HUES6 (cell line): ENCODE measurements at regions not wholly inside any gene's neighbourhood (a gene's known extent, or its start where the extent isn't known, plus 50 kb on each side); places are given as distances from the start of the nearest gene placed in this dataset.

ENCODE experiments used
- H3K27ac ChIP-seq: 2 replicates; pipeline ENCODE4 v1.7.0; 2013; ENCODE audit warnings: low read depth, mild to moderate bottlenecking, low read length, inconsistent platforms
- H3K27me3 ChIP-seq: 2 replicates; pipeline ENCODE4 v1.6.1; 2013; ENCODE audit warnings: low read length; ENCODE audit not compliant: control insufficient read depth, insufficient read depth
- H3K36me3 ChIP-seq: 2 replicates; pipeline ENCODE4 v1.6.1; 2013; ENCODE audit warnings: low read length; ENCODE audit not compliant: control insufficient read depth, insufficient read depth
- H3K4me1 ChIP-seq: 2 replicates; pipeline ENCODE4 v1.6.1; 2013; ENCODE audit warnings: low read length; ENCODE audit not compliant: control insufficient read depth, insufficient read depth
- H3K4me3 ChIP-seq: 2 replicates; pipeline ENCODE4 v1.5.1; 2013; ENCODE audit warnings: low read depth, low read length
- H3K9ac ChIP-seq: one replicate; pipeline ENCODE4 v1.6.1; 2013; ENCODE audit warnings: mild to moderate bottlenecking, low read length
- H3K9me3 ChIP-seq: 2 replicates; pipeline ENCODE4 v1.6.1; 2013; ENCODE audit warnings: low read depth, low read length; ENCODE audit not compliant: control insufficient read depth, insufficient read depth

DNA sequence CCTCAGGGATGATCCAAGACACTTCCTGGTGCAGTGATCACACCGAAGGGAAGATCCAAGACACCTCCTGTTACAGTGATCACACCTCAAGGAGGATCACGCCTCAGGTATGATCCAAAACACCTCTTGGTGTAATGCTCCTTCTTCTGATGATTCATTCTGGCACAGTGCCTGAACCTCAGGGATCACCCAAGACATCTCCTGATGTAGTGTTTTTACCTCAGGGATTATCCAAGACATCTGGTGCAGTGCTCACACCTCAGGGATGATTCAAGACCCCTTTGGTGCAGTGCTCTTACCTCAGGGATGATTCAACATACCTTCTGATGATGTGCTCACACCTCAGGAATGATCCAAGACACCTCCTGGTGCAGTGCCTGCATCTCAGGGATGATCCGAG lies 124.4 kb downstream of the ASB1 start:
- Histone ChIP-seq H3K27me3 (no peaks in the 10 kb centered on the region), H3K4me3 (no peak overlapping the region), H3K27ac (no peak overlapping the region), H3K9me3 (peaks cover 26% of the 10 kb centered on the region; the same call in 1 of the 2 replicates), H3K4me1 (0 out of 2 replicates have a peak, but pooled peaks cover 4% of the 10 kb centered on the region), H3K36me3 (no peaks in the 10 kb centered on the region), H3K9ac (no peak overlapping the region)

GRCh38 chr2:238552226-238552625 lies 125.5 kb downstream of the ASB1 start:
- Histone ChIP-seq H3K27ac (no peak overlapping the region), H3K27me3 (no peaks in the 10 kb centered on the region), H3K36me3 (no peaks in the 10 kb centered on the region), H3K9me3 (peaks cover 17% of the 10 kb centered on the region; the same call in 1 of the 2 replicates), H3K9ac (no peak overlapping the region), H3K4me3 (no peak overlapping the region), H3K4me1 (0 out of 2 replicates have a peak, but pooled peaks cover 4% of the 10 kb centered on the region)

DNA sequence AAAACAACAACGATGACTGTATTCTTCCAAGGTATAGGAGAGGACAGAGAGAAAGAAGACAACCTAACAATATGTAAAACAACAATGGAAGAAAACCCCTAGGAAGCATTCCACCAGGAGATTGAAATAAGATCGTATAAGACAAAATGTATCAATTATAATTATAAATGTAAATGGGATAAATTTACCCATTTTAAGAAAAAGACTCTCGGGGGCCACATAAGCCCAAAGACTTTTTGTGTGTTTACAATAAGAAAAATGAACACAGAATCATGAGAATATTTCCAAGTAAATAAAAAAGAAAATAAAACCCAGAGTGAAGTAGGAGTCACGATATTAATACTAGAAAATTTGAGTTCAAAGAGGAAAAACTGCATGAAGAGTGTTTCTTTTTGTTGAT lies 126.4 kb downstream of the ASB1 start:
- H3K27me3 ChIP-seq = no peaks in the 10 kb centered on the region
- H3K9ac ChIP-seq = no peak overlapping the region
- 0 out of 2 replicates have a peak, but pooled peaks cover 4% of the 10 kb centered on the region for H3K4me1 ChIP-seq
- H3K4me3 ChIP-seq = no peak overlapping the region
- no peak overlapping the region for H3K27ac ChIP-seq
- no peaks in the 10 kb centered on the region for H3K36me3 ChIP-seq
- peaks cover 12% of the 10 kb centered on the region; the same call in 1 of the 2 replicates for H3K9me3 ChIP-seq

DNA sequence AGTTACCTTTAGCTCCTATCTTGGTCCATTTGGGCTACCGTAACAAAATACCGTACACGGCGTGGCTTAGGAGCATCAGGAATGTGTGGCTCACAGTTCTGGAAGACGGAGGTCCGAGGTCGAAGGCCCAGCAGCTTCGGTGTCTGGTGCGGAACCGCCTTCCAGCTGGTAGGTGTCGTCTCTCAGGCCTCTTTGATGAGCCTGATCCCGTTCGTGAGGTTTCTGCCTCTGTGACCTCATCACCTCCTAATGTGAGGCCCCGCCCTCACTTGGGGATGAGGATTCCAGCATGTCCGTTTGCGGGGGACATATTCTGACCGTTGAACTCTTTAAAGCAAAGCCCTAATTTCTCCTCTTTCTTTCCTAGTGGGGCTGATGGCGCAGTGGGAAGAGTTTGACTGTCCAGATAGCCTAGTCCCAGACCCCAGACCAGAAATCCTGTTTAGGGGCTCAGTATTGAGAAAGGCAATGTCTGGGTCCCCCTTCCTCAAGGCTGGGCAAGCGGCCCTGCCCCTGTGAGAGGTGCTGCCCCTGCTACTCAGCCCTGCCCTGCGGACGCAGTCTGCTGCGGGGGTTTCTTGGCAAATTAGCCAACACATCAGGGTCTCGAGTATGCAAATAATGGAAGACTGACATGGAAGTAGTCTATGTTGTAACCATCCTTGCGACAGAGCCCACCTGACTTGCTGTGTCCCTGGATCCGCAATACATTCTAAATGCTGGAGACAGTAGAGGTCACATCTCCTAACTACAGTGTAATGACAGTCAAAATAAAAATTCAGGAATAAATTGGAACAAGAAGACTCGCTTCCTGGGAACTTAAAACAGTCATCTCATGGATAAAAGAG lies 128.0 kb downstream of the ASB1 start:
- Histone ChIP-seq H3K36me3 (no peaks in the 10 kb centered on the region), H3K4me1 (0 out of 2 replicates have a peak, but pooled peaks cover 4% of the 10 kb centered on the region), H3K27me3 (no peaks in the 10 kb centered on the region), H3K9ac (no peak overlapping the region), H3K27ac (no peak overlapping the region), H3K9me3 (peaks cover 5% of the 10 kb centered on the region; the same call in 1 of the 2 replicates), H3K4me3 (no peak overlapping the region)

DNA sequence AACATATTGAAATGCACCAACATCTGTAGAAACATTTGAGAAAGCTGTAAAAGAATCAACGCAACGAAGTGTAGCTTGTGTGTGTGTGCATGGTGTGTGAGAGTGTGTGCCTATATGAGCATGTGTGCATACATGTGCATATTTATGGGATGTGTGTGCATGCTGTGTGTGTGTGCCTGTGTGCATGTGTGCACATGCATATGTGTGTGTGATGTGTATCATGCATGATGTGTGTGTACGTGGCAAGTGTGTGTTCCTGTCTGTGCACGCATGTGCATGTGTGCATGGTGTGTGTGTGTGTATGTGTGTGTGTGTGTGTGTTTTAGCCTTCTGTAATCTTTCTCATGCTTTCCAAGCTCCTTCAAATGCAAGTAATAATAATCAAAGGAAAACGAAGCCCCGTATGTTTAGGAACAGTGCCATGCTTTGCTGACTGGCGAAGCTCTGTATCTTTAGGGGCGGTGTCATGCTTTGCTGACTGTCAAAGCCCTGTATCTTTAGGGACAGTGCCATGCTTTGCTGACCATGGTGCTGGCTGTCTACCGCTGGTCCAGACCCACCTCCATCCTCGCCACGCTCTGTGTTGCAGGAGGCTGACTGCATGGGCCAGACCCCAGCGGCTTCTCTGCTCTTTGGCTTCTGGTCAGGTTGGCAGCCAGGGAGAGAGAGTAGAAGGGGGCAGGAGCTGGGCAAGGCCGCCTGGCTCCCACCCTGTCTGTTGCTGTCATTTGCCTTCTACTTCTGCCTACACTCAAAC lies 129.2 kb downstream of the ASB1 start:
- Histone ChIP-seq H3K27me3 (no peaks in the 10 kb centered on the region), H3K9ac (no peak overlapping the region), H3K36me3 (no peaks in the 10 kb centered on the region)

DNA sequence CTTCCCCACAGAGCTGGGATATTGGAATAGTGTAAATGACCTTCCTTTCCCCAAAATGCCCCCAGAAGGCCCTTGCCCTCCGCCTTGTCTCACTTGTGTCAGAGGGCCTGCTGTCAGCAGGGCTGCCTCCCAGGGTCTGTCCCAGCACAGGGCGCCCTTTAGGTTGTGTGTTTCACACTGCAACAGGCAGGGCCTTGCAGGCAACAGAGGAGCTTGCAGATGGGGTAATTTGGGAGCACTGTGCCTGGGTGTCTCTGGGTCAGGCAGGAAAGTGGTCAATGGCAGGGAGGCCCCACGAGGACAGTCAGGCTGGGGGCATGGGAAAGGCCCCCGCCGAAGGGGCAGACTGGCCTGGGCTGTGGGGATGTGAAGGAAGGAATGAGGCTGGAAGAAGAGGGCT lies 130.7 kb downstream of the ASB1 start:
- H3K9me3 ChIP-seq = no peaks in the 10 kb centered on the region

More for the DNA sequence above, 129.2 kb downstream of the ASB1 start:
- Histone ChIP-seq H3K9me3 (peaks cover 3% of the 10 kb centered on the region; the same call in 1 of the 2 replicates), H3K27ac (no peak overlapping the region), H3K4me1 (0 out of 2 replicates have a peak, but pooled peaks cover 4% of the 10 kb centered on the region), H3K4me3 (no peak overlapping the region)

GRCh38 chr2:238557936-238558335 lies 131.2 kb downstream of the ASB1 start:
- Histone ChIP-seq H3K4me3 (no peak overlapping the region), H3K27me3 (no peaks in the 10 kb centered on the region), H3K9me3 (no peaks in the 10 kb centered on the region)

More for the DNA sequence above, 130.7 kb downstream of the ASB1 start:
- no peak overlapping the region for H3K4me3 ChIP-seq
- H3K27ac ChIP-seq = no peak overlapping the region
- H3K36me3 ChIP-seq = no peaks in the 10 kb centered on the region
- no peak overlapping the region for H3K9ac ChIP-seq
- H3K27me3 ChIP-seq = no peaks in the 10 kb centered on the region
- 0 out of 2 replicates have a peak, but pooled peaks cover 4% of the 10 kb centered on the region for H3K4me1 ChIP-seq

DNA sequence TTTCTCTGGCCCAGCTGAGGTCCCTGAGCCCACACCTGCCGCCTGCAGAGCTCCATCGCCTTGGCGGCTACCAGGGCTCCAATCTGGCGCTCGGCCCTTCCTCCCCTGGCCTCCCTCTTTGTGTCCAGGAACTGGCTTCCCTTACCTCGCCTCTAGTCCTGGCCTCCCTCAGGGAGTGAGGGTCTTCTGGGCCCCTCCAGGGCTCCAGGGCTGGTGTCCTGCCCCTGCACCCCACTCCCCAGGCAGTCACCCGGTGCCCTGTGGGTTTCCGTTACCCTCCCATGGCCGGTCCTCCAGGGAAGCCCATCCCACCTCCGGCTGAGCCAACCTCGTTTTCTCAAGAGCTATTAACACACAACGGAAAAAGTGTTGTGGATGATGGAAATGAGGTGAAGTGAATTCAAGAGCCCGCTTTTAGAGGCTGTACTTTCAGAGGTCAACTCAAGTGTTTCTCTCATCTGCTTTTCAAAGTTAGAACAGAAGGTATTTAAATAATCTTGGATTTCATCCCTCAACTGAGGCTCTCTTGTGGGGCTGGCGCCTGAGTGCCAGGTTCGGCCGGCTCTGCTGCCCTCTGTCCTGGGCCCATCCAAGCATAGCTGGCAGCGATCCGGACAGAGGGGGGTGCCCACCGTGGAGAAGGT lies 131.9 kb downstream of the ASB1 start:
- H3K9ac ChIP-seq = no peak overlapping the region
- H3K9me3 ChIP-seq = no peaks in the 10 kb centered on the region
- H3K27me3 ChIP-seq = no peaks in the 10 kb centered on the region
- no peak overlapping the region for H3K27ac ChIP-seq
- no peak overlapping the region for H3K4me3 ChIP-seq
- H3K36me3 ChIP-seq = no peaks in the 10 kb centered on the region
- 0 out of 2 replicates have a peak, but pooled peaks cover 4% of the 10 kb centered on the region for H3K4me1 ChIP-seq

More at GRCh38 chr2:238557936-238558335, 131.2 kb downstream of the ASB1 start:
- Histone ChIP-seq H3K9ac (no peak overlapping the region), H3K27ac (no peak overlapping the region), H3K36me3 (no peaks in the 10 kb centered on the region), H3K4me1 (0 out of 2 replicates have a peak, but pooled peaks cover 4% of the 10 kb centered on the region)

- no peaks in the 10 kb centered on the region for H3K4me1 ChIP-seq
- H3K27ac ChIP-seq = no peak overlapping the region
- no peak overlapping the region for H3K4me3 ChIP-seq
- no peaks in the 10 kb centered on the region for H3K27me3 ChIP-seq
- no peaks in the 10 kb centered on the region for H3K9me3 ChIP-seq
- H3K36me3 ChIP-seq = no peaks in the 10 kb centered on the region
- no peak overlapping the region for H3K9ac ChIP-seq
Observed at GRCh38 chr2:238560234-238560633, 133.5 kb downstream of the ASB1 start.

GRCh38 chr2:238561230-238561629 lies 134.5 kb downstream of the ASB1 start:
- no peak overlapping the region for H3K9ac ChIP-seq
- H3K9me3 ChIP-seq = no peaks in the 10 kb centered on the region
- no peak overlapping the region for H3K4me3 ChIP-seq

More at GRCh38 chr2:238561230-238561629, 134.5 kb downstream of the ASB1 start:
- H3K36me3 ChIP-seq = no peaks in the 10 kb centered on the region
- H3K4me1 ChIP-seq = no peaks in the 10 kb centered on the region
- H3K27ac ChIP-seq = no peak overlapping the region
- no peaks in the 10 kb centered on the region for H3K27me3 ChIP-seq
